CD4-positive, alpha-beta T cell treated with Interleukin-17A for 4 hours (primary cell): ENCODE measurements at regions not wholly inside any gene's neighbourhood (a gene's known extent, or its start where the extent isn't known, plus 50 kb on each side); places are given as distances from the start of the nearest gene placed in this dataset.

Experiments
- DNase-seq: peaks from one replicate; pipeline ENCODE4 v3.0.0-alpha.2; 2020; ENCODE audit warnings: mixed read lengths

GRCh38 chr20:57938158-57939108, 228.6 kb upstream of the PMEPA1 start:
- no peak for DNase-seq

GRCh38 chr20:57936636-57937385, 227.0 kb upstream of the PMEPA1 start:
- no peak for DNase-seq

GRCh38 chr20:57934913-57935312, 225.1 kb upstream of the PMEPA1 start:
- DNase-seq = no peak

- no peak for DNase-seq
Measured at GRCh38 chr20:57934007-57934805, 224.4 kb upstream of the PMEPA1 start.

- no peak for DNase-seq
Measured at GRCh38 chr20:57932227-57932864, 222.5 kb upstream of the PMEPA1 start.

- DNase-seq = no peak
Measured at GRCh38 chr20:57930351-57930750, 220.5 kb upstream of the PMEPA1 start.

- no peak for DNase-seq
Measured at GRCh38 chr20:57928181-57928967, 218.6 kb upstream of the PMEPA1 start.

GRCh38 chr20:57927376-57927775, 217.6 kb upstream of the PMEPA1 start:
- no peak for DNase-seq

GRCh38 chr20:57922706-57923105, 212.9 kb upstream of the PMEPA1 start:
- no peak for DNase-seq

GRCh38 chr20:57922083-57922482, 212.3 kb upstream of the PMEPA1 start:
- DNase-seq = no peak

- DNase-seq = no peak
Measured at GRCh38 chr20:57921676-57922075, 211.9 kb upstream of the PMEPA1 start.

GRCh38 chr20:57920971-57921370, 211.2 kb upstream of the PMEPA1 start:
- DNase-seq = no peak

- no peak for DNase-seq
Measured at GRCh38 chr20:57919049-57919448, 209.2 kb upstream of the PMEPA1 start.

GRCh38 chr20:57918551-57918950, 208.7 kb upstream of the PMEPA1 start:
- no peak for DNase-seq

GRCh38 chr20:57914205-57914604, 204.4 kb upstream of the PMEPA1 start:
- no peak for DNase-seq

GRCh38 chr20:57913156-57913930, 203.5 kb upstream of the PMEPA1 start:
- DNase-seq = no peak

- DNase-seq = no peak
Measured at GRCh38 chr20:57912227-57912582, 202.4 kb upstream of the PMEPA1 start.

- DNase-seq = no peak
Measured at GRCh38 chr20:57911512-57912226, 201.9 kb upstream of the PMEPA1 start.

- no peak for DNase-seq
Measured at GRCh38 chr20:57910716-57911115, 200.9 kb upstream of the PMEPA1 start.

- DNase-seq = no peak
Measured at GRCh38 chr20:57909763-57910331, 200.0 kb upstream of the PMEPA1 start.
